H1 (cell line): ENCODE measurements at regions not wholly inside any gene's neighbourhood (a gene's known extent, or its start where the extent isn't known, plus 50 kb on each side); places are given as distances from the start of the nearest gene placed in this dataset.

Experiments
- CTCF ChIA-PET: fragments of 300-600 bp; sonication (Branson Sonifier 250); formaldehyde crosslinking; loops from one replicate; lab custom pipeline; 2021; ENCODE audit not compliant: partially characterized antibody; lab: Charles Lee
- POLR2A ChIA-PET: fragments of 300-600 bp; sonication (Branson Sonifier 250); formaldehyde crosslinking; loops from one replicate; lab custom pipeline; 2021; ENCODE audit warnings: inconsistent platforms; ENCODE audit not compliant: partially characterized antibody; lab: Charles Lee
- DNase-seq, 2 experiments: peaks; one replicate each; pipeline versions ENCODE4 v3.0.0 to v3.0.0-alpha.2; 2010 to 2022; ENCODE audit warnings: low spot score in 2 of 2, low read depth in 1 of 2, mixed read lengths in 1 of 2
- FAIRE-seq: peaks from 2 replicates; lab custom pipeline; 2011; peaks lifted over from hg19 to GRCh38; lab: Jason Lieb, UNC
- H2AFZ ChIP-seq: 2 replicates; pipeline ENCODE4 v1.8.1; 2012; ENCODE audit warnings: low read length, inconsistent platforms
- H2AK5ac ChIP-seq: 2 replicates; pipeline ENCODE4 v1.6.1; 2013; ENCODE audit warnings: low read depth, low read length
- H2BK120ac ChIP-seq: replicated peaks from 2 replicates; pipeline ENCODE3; 2013; ENCODE audit warnings: low read depth, low read length, inconsistent platforms
- H2BK12ac ChIP-seq: 2 replicates; pipeline ENCODE4 v1.6.1; 2013; ENCODE audit warnings: low read depth, low read length
- H2BK15ac ChIP-seq: 2 replicates; pipeline ENCODE4 v1.6.1; 2013; ENCODE audit warnings: low read length
- H2BK20ac ChIP-seq: 2 replicates; pipeline ENCODE4 v1.6.1; 2013; ENCODE audit warnings: low read length
- H2BK5ac ChIP-seq: 2 replicates; pipeline ENCODE4 v1.6.1; 2013; ENCODE audit warnings: low read depth, low read length
- H3K14ac ChIP-seq: 2 replicates; pipeline ENCODE4 v1.6.1; 2013; ENCODE audit warnings: inconsistent platforms; ENCODE audit not compliant: insufficient read length
- H3K18ac ChIP-seq: 2 replicates; pipeline ENCODE4 v1.6.1; 2013; ENCODE audit warnings: low read length; ENCODE audit errors: extremely low read depth
- H3K23ac ChIP-seq: 2 replicates; pipeline ENCODE4 v1.6.1; 2013; ENCODE audit warnings: inconsistent platforms; ENCODE audit not compliant: insufficient read length
- H3K23me2 ChIP-seq: 2 replicates; pipeline ENCODE4 v1.6.1; 2013; ENCODE audit warnings: low read depth, low read length
- H3K27ac ChIP-seq: 2 replicates; pipeline ENCODE4 v1.6.1; 2011; ENCODE audit warnings: low read depth, low read length, inconsistent platforms
- H3K27me3 ChIP-seq, 4 experiments: replicated peaks in 1 of 4; 1 replicate in 1 of 4; 2 replicates in 3 of 4; pipeline versions ENCODE4 v1.6.1 to v1.8.1; 2011 to 2013; ENCODE audit warnings: low read length in 3 of 4, mild to moderate bottlenecking in 3 of 4, inconsistent platforms in 2 of 4, mixed read lengths in 2 of 4, moderate library complexity in 1 of 4; ENCODE audit not compliant: control insufficient read depth in 3 of 4, insufficient read depth in 3 of 4; ENCODE audit errors: extremely low read depth in 1 of 4
- H3K36me3 ChIP-seq, 4 experiments: 2 replicates each; pipeline versions ENCODE4 v1.6.1 to v1.8.1; 2011 to 2013; ENCODE audit warnings: mild to moderate bottlenecking in 4 of 4, low read length in 3 of 4, moderate library complexity in 2 of 4, control low read depth in 1 of 4, inconsistent platforms in 1 of 4; ENCODE audit not compliant: insufficient read depth in 4 of 4, control insufficient read depth in 2 of 4
- H3K4ac ChIP-seq: replicated peaks from 2 replicates; pipeline ENCODE3; 2013; ENCODE audit warnings: low read length, low read depth, mixed read lengths, inconsistent platforms; ENCODE audit not compliant: insufficient read length
- H3K4me1 ChIP-seq, 4 experiments: replicated peaks in 1 of 4; 1 replicate in 1 of 4; 2 replicates in 3 of 4; pipeline versions ENCODE4 v1.6.1 to v1.8.1; 2011 to 2013; ENCODE audit warnings: low read length in 3 of 4, inconsistent platforms in 2 of 4, mixed read lengths in 1 of 4; ENCODE audit not compliant: insufficient read depth in 4 of 4, control insufficient read depth in 3 of 4
- H3K4me2 ChIP-seq, 2 experiments: 2 replicates each; pipeline versions ENCODE4 v1.6.1 to v1.8.1; 2011 to 2013; ENCODE audit warnings: low read depth in 2 of 2, low read length in 2 of 2, control low read depth in 1 of 2, inconsistent platforms in 1 of 2, mild to moderate bottlenecking in 1 of 2; ENCODE audit not compliant: insufficient read depth in 1 of 2
- H3K4me3 ChIP-seq, 4 experiments: fragments of 200-600, 300-600 bp in 1 of 4; sonication (generic), shearing (Covaris generic), sonication (Bioruptor Twin) in 1 of 4; 2 replicates each; pipeline versions ENCODE4 v1.5.1 to v1.8.1; 2011 to 2016; ENCODE audit warnings: low read length in 4 of 4, low read depth in 3 of 4, control low read depth in 2 of 4, inconsistent platforms in 2 of 4, mild to moderate bottlenecking in 2 of 4, mixed read lengths in 1 of 4, moderate library complexity in 1 of 4; ENCODE audit not compliant: insufficient read depth in 2 of 4; ENCODE audit errors: extremely low read depth in 1 of 4
- H3K56ac ChIP-seq: replicated peaks from 2 replicates; pipeline ENCODE3; 2013; ENCODE audit warnings: low read depth, mild to moderate bottlenecking, mixed read lengths, low read length, inconsistent platforms; ENCODE audit not compliant: insufficient read length
- H3K79me1 ChIP-seq: 2 replicates; pipeline ENCODE4 v1.6.1; 2013; ENCODE audit warnings: low read depth, low read length, control low read depth
- H3K79me2 ChIP-seq, 2 experiments: 2 replicates each; pipeline versions ENCODE4 v1.6.1 to v1.8.1; 2012 to 2013; ENCODE audit warnings: low read length in 2 of 2, mild to moderate bottlenecking in 2 of 2, inconsistent platforms in 1 of 2; ENCODE audit not compliant: insufficient read depth in 2 of 2, control insufficient read depth in 1 of 2
- H3K9ac ChIP-seq, 4 experiments: replicated peaks in 1 of 4; 1 replicate in 1 of 4; 2 replicates in 3 of 4; pipeline versions ENCODE4 v1.6.1 to v1.8.1; 2011 to 2013; ENCODE audit warnings: low read depth in 3 of 4, low read length in 3 of 4, control low read depth in 2 of 4, mild to moderate bottlenecking in 2 of 4, moderate library complexity in 2 of 4, inconsistent platforms in 1 of 4; ENCODE audit errors: extremely low read depth in 1 of 4
- H3K9me3 ChIP-seq, 2 experiments: 2 replicates each; pipeline versions ENCODE4 v1.6.1 to v1.8.1; 2012 to 2013; ENCODE audit warnings: mild to moderate bottlenecking in 2 of 2, moderate library complexity in 2 of 2, control low read depth in 1 of 2, inconsistent platforms in 1 of 2, low read depth in 1 of 2, low read length in 1 of 2, mixed read lengths in 1 of 2; ENCODE audit not compliant: insufficient read depth in 2 of 2
- H4K20me1 ChIP-seq, 2 experiments: replicated peaks in 1 of 2; 2 replicates each; pipeline versions ENCODE3 to v1.8.1; 2011 to 2013; ENCODE audit warnings: inconsistent platforms in 2 of 2, low read length in 2 of 2, mild to moderate bottlenecking in 1 of 2; ENCODE audit not compliant: insufficient read depth in 2 of 2, control insufficient read depth in 1 of 2
- H4K5ac ChIP-seq: 2 replicates; pipeline ENCODE4 v1.6.1; 2013; ENCODE audit warnings: low read length, low read depth, mixed read lengths, inconsistent platforms; ENCODE audit not compliant: insufficient read length
- H4K8ac ChIP-seq: 2 replicates; pipeline ENCODE4 v1.8.0; 2013; ENCODE audit warnings: mild to moderate bottlenecking, moderate library complexity, low read length, inconsistent platforms; ENCODE audit not compliant: insufficient read depth; ENCODE audit errors: extremely low read depth
- H4K91ac ChIP-seq: replicated peaks from 2 replicates; pipeline ENCODE3; 2013; ENCODE audit warnings: low read length, mixed read lengths, inconsistent platforms; ENCODE audit not compliant: insufficient read length
- EZH2 ChIP-seq: fragments of 200-600 bp; sonication (generic); IDR thresholded peaks from 2 replicates; pipeline ENCODE4 v1.7.1; 2012; ENCODE audit warnings: low read depth, mild to moderate bottlenecking, moderate library complexity, low read length, inconsistent platforms; ENCODE audit not compliant: severe bottlenecking
- SUZ12 ChIP-seq: fragments of 200-600 bp; sonication (generic); IDR thresholded peaks from 2 replicates; pipeline ENCODE4 v1.6.1; 2012; ENCODE audit warnings: mild to moderate bottlenecking, inconsistent platforms, low read length, moderate library complexity, mixed read lengths
- WGBS, 2 experiments: shearing (Covaris generic) in 1 of 2; methylation state at CpG; one replicate each; pipeline versions ENCODE4 v1.1.6 to v1.1.7; 2013 to 2015; ENCODE audit warnings: low lambda C conversion rate in 2 of 2, mixed read lengths in 2 of 2, inconsistent platforms in 1 of 2, low coverage in 1 of 2, missing lambda C conversion rate in 1 of 2; ENCODE audit not compliant: insufficient replicate concordance in 2 of 2, insufficient coverage in 1 of 2, insufficient read length in 1 of 2; ENCODE audit errors: extremely low coverage in 1 of 2, missing lambda C conversion rate in 1 of 2; 5-methylcytosine and 5-hydroxymethylcytosine counted together

- Histone ChIP-seq H3K79me1 (no peaks in the 10 kb centered on the region), H3K79me2 (no peaks in the 10 kb centered on the region), H3K36me3 (no peaks in the 10 kb centered on the region), H3K4ac (no peak overlapping the region), H2AFZ (no peak overlapping the region), H3K4me2 (peak overlapping the region; percentile 85 to 89), H3K56ac (no peak overlapping the region), H3K23me2 (peaks cover 9% of the 10 kb centered on the region; the same call in 1 of the 2 replicates), H2BK12ac (no peak overlapping the region), H4K8ac (no peak overlapping the region), H2BK15ac (no peak overlapping the region), H4K91ac (no peak overlapping the region), H4K20me1 (no peaks in the 10 kb centered on the region), H2AK5ac (no peak overlapping the region), H2BK20ac (no peak overlapping the region), H3K27me3 (peaks cover 50 to 93% (median 85%) of the 10 kb centered on the region in 4 experiments), H3K9me3 (no peaks in the 10 kb centered on the region), H3K18ac (no peak overlapping the region), H3K23ac (no peak overlapping the region), H3K4me1 (peaks cover 19 to 28% (median 21%) of the 10 kb centered on the region in 4 experiments; a peak in 6 of 7 replicates), H2BK120ac (no peak overlapping the region), H3K4me3 (peak overlapping the region; percentile 13 to 68 (median 37); a peak in 4 of 8 replicates), H2BK5ac (no peak overlapping the region), H4K5ac (no peak overlapping the region), H3K14ac (no peak overlapping the region), H3K9ac (no peak overlapping the region), H3K27ac (no peak overlapping the region)
- WGBS, 2 experiments, result 23% methylated on average over 8 of the region's 8 CpGs; no CpG with 5 or more reads in 1 of the 2 experiments
- no peak for FAIRE-seq
- no peak for DNase-seq
- TF ChIP-seq SUZ12 (peak; percentile 40; the same call in 1 of the 2 replicates), EZH2 (no peak)
- POLR2A ChIA-PET, result interaction anchor here (0.7 to 0.9 kb wide), 2 partner anchors 25 to 30 kb away, joined by 3 to 4 read pairs; no protein-coding TSS in a partner anchor
- CTCF ChIA-PET, result interaction anchor here (0.6 to 13.9 kb wide), 25 partner anchors 14 to 293 kb away, joined by 3 to 317 read pairs (median 4); partner anchors contain the start of gene BTRC
Observed at GRCh38 chr10:101290881-101291280, 61.6 kb upstream of the LBX1 start.
